ENCODE measurements at regions not wholly inside any gene's neighbourhood (a gene's known extent, or its start where the extent isn't known, plus 50 kb on each side); places are given as distances from the start of the nearest gene placed in this dataset.

GRCh38 chr16:65249768-65250167 lies 127.9 kb upstream of the CDH11 start:
- intact Hi-C loops (cut with micrococcal nuclease; ENCODE audit: unreplicated experiment) (no loop called here), in situ Hi-C loops (cut with HindIII; ENCODE audit: extremely low pct_ligation_motif_present, low pct_unique_long_range_greater_than_20kb) (no loop called here)
- 1% methylated on average over 6 of the region's 8 CpGs for WGBS (ENCODE audit: low lambda C conversion rate)
- H3K9me3 ChIP-seq (ENCODE audit: low read length), result no peaks in the 10 kb centered on the region
- no peaks in the 10 kb centered on the region for H3K79me2 ChIP-seq (ENCODE audit: insufficient read depth, low read length)
- no peak overlapping the region for H3K4me3 ChIP-seq (replicated peaks in 1 of 3; ENCODE audit: insufficient read depth in 1 of 3, low read depth in 2 of 3, low read length in 3 of 3)
- CTCF ChIA-PET (ENCODE audit: low intra/inter-chr PET ratio, low total read pairs), result no interaction called here
- H3K27ac ChIP-seq (ENCODE audit: extremely low read length, insufficient read depth, low read length), result no peak overlapping the region
- H3K9ac ChIP-seq (ENCODE audit: insufficient read depth, low read depth, low read length), result no peak overlapping the region
- H2AFZ ChIP-seq (ENCODE audit: low read length), result no peak overlapping the region
- BruUV-seq (replicated peaks), result no TSS peak
- no peak for DNase-seq (ENCODE audit: low spot score)
- ATAC-seq, result no peak
- no peaks in the 10 kb centered on the region for H4K20me1 ChIP-seq (ENCODE audit: insufficient read depth, low read length)
- no peaks in the 10 kb centered on the region for H3K27me3 ChIP-seq (ENCODE audit: control insufficient read depth in 1 of 2, insufficient read depth in 2 of 2, low read length in 2 of 2)
- no peaks in the 10 kb centered on the region for H3K4me1 ChIP-seq (ENCODE audit: insufficient read depth, low read length)
- FAIRE-seq, result no peak
- no peak overlapping the region for H3K4me2 ChIP-seq (ENCODE audit: low read depth, low read length)
- POLR2A ChIA-PET, result no interaction called here
- no peaks in the 10 kb centered on the region for H3K36me3 ChIP-seq (replicated peaks in 1 of 2; ENCODE audit: control insufficient read depth in 1 of 2, insufficient read depth in 2 of 2, low read length in 2 of 2)
- TF ChIP-seq MTF2 (CRISPR knock-in tag; IDR thresholded peaks at IDR 0.05; ENCODE audit: borderline replicate concordance) (no peak), NKX3-1 (CRISPR knock-in tag; IDR thresholded peaks at IDR 0.05) (no peak), ZNF800 (CRISPR knock-in tag; IDR thresholded peaks at IDR 0.05) (no peak), GABPB1 (CRISPR knock-in tag; IDR thresholded peaks at IDR 0.05) (no peak), ARNT2 (CRISPR knock-in tag; IDR thresholded peaks at IDR 0.05; ENCODE audit: low read depth) (no peak), ZNF180 (CRISPR knock-in tag; IDR thresholded peaks at IDR 0.05; ENCODE audit: borderline replicate concordance, low read depth) (no peak), CREM (IDR thresholded peaks at IDR 0.05) (no peak), CREM (CRISPR knock-in tag; IDR thresholded peaks at IDR 0.05) (no peak), PHF21A (CRISPR knock-in tag; IDR thresholded peaks at IDR 0.05) (no peak), SALL1 (CRISPR knock-in tag; IDR thresholded peaks at IDR 0.05) (no peak), FOXJ3 (CRISPR knock-in tag; IDR thresholded peaks at IDR 0.05; ENCODE audit: borderline replicate concordance) (no peak), MYNN (CRISPR knock-in tag; IDR thresholded peaks at IDR 0.05; ENCODE audit: low read depth) (no peak)
